Astrocyte (in vitro differentiated cells and primary cell): ENCODE measurements at regions not wholly inside any gene's neighbourhood (a gene's known extent, or its start where the extent isn't known, plus 50 kb on each side); places are given as distances from the start of the nearest gene placed in this dataset.

Experiments
- CTCF ChIP-seq: IDR thresholded peaks from 2 replicates; pipeline ENCODE4 v1.5.1; 2011; ENCODE audit warnings: low read depth, mild to moderate bottlenecking, inconsistent platforms, low read length, moderate library complexity; ENCODE audit not compliant: insufficient read depth
- EZH2 ChIP-seq: IDR thresholded peaks from 2 replicates; pipeline ENCODE4 v1.6.1; 2012; ENCODE audit warnings: mild to moderate bottlenecking, low read length, inconsistent platforms; ENCODE audit not compliant: insufficient read depth

- TF ChIP-seq EZH2 = no peak
- TF ChIP-seq CTCF = no peak
These were observed 126.4 kb upstream of the MAF start for GRCh38 chr16:79726902-79727301.
